ENCODE measurements at regions not wholly inside any gene's neighbourhood (a gene's known extent, or its start where the extent isn't known, plus 50 kb on each side); places are given as distances from the start of the nearest gene placed in this dataset.
"Not testable (repeated sequence)": the region's sequence is repeated elsewhere in the genome, so short reads cannot be mapped to it uniquely, and the experiment has no call there.

DNA sequence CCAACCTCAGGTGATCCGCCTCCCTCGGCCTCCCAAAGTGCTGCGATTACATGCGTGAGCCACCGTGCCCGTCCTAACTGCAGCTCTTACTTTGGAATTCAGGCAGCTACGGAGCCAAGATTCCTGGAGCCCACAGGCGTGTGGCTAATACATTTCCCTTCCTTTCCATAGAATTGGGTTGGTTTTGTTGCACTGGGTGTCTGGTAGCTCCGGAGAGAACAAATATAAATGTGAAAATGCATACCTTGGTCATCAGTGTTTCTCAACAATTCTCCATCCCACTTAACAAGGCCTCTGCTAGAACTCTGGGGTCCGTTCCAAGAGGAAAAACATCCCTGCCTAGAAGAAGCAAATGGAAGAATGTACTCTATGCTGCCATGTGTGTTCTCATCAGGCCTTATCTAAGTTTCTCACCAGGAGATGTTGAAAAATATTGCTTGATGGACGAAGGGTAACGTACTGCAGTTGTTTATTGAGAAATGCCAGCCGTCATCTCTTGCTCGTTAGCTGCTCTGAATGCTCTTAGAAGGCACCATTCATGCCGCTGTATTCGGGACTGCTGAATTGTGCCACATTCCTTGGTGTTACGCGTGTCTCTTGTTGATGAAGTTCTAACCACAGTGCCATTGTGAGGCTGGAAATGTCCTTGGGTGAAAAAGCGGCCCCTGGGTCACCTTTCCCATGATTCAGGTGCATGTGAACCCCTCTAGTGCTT lies 50.5 kb upstream of the CD99 start:
- no peak for DNase-seq (ENCODE audit: low read depth)

DNA sequence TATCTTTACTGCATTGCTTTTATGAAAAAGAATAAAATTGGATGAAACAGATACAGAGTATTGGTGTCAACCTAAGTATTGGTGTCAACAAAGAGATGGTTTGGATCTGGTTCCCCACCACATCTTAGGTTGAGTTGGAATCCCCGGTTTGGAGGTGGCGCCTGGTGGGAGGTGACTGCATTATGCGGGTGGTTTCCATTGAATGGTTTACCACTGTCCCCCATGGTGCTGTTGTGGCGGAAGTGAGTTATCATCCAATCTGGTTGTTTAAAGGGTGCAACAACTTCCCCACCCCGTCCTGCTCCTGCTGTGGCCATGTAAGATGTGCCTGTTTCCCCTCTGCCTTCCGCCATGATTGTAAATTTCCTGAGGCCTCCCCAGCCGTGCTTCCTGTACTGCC lies 52.8 kb upstream of the CD99 start:
- no peak for DNase-seq (ENCODE audit: low read depth)

- no peak for DNase-seq (ENCODE audit: low read depth)
Measured at GRCh38 chrX:2635342-2635741, 55.8 kb upstream of the CD99 start.

DNA sequence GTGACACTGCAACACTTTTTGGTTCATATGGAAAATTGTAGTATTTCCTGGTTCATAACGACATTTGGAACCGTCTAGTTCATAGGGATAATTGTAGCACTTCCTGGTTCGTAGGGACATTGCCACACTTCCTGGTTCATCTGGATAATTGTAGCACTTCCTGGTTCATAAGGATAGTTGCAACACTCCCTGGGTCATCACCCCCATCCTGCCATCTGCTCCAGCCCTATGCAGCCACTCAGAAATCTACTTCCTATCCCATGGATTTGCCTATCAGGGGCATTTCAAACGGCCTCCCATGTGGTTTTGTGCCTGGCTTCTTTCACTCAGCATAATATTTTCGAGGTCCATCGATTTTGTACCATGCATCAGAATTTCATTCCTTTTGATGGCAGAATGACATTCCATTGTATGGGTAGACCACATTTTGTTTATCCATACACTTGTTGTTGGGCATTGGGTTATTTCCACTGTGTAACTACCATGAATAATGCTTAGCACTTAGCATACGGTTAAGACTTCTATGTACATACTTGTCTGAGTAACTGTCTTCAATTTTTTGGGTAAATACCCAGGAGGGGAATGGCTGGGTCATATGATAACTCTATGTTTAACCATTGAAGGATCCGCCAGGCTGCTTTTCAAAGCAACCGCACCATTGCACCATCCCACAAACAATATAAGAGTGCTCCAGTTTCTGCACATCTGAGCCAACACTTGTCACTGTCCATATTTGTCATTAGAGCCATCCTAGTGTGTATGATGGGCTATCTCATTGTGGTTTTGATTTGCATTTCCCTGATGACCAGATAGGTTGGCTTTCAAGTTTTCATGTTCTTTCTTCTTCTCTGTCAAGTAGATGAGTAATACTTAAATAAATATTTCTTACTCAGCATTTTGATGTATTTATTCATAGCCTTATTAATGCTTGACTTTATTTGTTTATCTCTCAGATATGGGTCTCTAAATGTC lies 58.3 kb upstream of the CD99 start:
- DNase-seq (ENCODE audit: low read depth) = no peak

DNA sequence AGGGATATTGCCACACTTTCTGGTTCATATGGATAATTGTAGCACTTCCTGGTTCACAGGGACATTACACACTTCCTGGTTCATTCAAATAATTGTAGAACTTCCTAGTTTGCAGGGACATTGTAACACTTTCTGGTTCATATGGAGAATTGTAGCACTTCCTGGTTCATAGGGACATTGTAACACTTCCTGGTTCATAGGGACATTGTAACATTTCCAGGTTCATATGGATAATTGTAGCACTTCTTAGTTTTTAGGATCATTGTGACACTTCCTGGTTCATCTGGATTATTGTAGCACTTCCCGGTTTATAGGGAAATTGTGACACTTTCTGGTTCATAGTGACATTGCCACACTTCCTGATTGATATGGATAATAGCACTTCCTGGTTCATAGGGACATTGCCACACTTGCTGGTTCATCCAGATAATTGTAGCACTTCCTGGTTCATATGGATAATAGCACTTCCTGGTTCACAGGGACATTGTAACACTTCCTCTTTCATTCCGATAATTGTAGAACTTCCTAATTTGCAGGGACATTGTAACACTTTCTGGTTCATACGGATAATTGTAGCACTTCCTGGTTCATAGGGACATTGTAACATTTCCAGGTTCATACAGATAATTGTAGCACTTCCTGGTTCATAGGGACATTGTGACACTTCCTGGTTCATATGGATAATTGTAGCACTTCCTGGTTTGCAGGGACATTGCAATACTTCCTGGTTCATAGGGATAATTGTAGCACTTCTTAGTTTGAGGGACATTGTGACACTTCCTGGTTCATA lies 59.2 kb upstream of the CD99 start:
- no peak for DNase-seq (ENCODE audit: low read depth)

DNA sequence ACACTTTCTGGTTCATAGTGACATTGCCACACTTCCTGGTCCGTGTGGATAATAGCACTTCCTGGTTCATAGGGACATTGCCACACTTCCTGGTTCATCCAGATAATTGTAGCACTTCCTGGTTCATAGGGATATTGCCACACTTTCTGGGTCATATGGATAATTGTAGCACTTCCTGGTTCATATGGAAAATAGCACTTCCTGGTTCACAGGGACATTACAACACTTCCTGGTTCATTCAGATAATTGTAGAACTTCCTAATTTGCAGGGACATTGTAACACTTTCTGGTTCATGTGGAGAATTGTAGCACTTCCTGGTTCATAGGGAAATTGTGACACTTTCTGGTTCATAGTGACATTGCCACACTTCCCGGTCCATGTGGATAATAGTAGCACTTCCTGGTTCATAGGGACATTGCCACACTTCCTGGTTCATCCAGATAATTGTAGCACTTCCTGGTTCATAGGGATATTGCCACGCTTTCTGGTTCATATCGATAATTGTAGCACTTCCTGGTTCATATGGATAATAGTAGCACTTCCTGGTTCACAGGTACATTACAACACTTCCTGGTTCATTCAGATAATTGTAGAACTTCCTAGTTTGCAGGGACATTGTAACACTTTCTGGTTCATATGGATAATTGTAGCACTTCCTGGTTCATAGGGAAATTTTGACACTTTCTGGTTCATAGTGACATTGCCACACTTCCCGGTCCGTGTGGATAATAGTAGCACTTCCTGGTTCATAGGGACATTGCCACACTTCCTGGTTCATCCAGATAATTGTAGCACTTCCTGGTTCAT lies 60.0 kb upstream of the CD99 start:
- DNase-seq (ENCODE audit: low read depth) = not testable (repeated sequence)

DNA sequence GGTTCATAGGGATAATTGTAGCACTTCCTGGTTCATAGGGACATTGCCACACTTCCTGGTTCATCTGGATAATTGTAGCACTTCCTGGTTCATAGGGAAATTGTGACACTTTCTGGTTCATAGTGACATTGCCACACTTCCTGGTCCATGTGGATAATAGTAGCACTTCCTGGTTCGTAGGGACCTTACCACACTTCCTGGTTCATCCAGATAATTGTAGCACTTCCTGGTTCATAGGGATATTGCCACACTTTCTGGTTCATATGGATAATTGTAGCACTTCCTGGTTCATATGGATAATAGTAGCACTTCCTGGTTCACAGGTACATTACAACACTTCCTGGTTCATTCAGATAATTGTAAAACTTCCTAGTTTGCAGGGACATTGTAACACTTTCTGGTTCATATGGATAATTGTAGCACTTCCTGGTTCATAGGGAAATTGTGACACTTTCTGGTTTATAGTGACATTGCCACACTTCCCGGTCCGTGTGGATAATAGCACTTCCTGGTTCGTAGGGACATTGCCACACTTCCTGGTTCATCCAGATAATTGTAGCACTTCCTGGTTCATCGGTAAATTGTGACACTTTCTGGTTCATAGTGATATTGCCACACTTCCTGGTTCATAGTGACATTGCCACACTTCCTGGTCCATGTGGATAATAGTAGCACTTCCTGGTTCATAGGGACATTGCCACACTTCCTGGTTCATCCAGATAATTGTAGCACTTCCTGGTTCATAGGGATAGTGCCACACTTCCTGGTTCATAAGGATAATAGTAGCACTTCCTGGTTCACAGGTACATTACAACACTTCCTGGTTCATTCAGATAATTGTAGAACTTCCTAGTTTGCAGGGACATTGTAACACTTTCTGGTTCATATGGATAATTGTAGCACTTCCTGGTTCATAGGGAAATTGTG lies 60.8 kb upstream of the CD99 start:
- not testable (repeated sequence) for DNase-seq (ENCODE audit: low read depth)

GRCh38 chrX:2629316-2630007 lies 61.6 kb upstream of the CD99 start:
- DNase-seq (ENCODE audit: low read depth) = no peak

DNA sequence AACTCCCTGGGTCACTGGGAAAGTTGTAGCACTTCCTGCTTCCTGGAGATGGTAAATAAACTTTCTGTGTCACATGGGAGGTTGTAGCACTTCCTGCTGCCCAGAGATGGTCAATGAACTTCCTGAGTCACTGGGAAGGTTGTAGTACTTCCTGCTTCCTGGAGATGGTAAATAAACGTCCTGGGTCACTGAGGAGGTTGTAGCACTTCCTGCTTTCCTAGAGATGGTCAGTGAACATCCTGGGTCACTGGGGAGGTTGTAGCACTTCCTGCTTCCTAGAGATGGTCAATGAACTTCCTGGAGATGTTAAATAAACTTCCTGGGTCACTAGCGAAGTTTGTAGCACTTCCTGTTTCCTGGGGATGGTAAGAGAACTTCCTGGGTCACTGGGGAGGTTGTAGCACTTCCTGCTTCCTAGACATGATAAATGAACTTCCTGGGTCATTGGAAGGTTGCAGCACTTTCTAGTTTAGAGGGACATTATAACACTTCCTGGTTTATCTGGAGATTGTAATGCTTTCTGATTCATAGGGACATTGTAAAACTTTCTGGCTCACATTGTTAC lies 62.3 kb upstream of the CD99 start:
- DNase-seq (ENCODE audit: low read depth) = no peak

DNA sequence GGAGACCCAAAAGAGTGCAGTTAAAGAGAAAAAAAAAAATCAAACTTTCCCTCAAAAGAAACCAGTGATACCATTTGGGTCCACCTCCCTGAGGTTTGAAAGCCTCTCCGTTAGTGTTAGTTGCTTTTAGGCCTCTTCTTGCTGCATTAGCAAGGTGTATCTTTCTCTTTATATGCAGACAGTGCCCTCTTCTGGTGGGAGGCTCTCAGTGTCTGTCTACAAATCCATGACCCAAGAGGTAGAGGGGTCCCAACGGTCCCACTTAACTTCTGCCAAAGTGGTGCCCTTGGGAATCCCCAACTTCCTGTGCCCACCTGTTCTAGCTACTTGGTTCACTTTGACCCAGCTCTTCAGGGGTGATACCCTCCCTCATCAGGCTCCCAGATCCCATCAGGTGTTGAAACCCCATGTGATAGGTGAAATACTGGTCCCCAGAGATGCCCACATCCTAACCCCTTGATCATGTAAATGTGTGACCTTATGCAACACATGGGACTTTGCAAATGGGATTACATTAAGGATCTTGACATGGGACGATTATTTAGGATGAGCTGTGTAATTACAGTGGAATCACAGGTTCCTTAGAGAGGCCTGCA lies 63.7 kb upstream of the CD99 start:
- DNase-seq (ENCODE audit: low read depth) = no peak

DNA sequence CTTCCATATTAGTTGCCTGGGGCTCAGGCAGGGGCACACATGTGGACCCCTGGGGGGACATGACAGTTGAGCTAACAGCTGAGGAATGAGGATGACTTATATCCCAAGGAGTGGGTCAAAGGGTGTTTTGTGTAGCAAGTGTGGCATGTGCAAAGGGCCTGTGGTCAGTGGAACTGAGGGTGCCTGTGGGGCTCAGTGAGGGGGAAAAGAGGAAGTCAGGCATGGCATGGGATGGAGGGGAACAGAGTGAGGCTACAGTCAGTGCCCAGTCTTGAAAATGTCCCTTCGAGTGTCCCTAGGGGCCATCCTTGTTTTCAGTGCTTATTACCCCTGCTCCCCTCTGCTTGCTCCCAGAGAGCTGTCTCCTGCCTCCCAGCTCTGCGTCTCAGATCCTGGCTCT lies 64.3 kb upstream of the CD99 start:
- no peak for DNase-seq (ENCODE audit: low read depth)

DNA sequence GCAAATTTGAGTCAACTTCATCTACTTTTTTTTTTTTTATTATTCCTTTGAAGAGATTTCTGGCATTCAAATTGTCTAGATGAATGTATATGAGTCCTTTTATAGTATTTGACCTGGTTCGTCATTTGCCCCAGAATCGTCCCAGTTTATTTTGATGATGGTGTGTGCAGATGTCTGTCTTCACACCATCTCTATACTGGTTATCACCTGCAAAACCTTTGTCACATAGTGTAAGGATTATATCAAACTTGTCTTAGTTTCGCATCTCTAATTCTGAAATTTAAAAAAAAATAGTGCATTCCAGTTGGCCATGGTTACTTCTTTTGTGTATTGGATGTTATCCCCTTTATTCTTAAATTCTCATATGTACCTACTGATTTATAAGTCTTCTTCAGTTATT lies 70.5 kb upstream of the CD99 start:
- no peak for DNase-seq (ENCODE audit: low read depth)

- no peak for DNase-seq (ENCODE audit: low read depth)
Measured at GRCh38 chrX:2618516-2618915, 72.6 kb upstream of the CD99 start.

DNA sequence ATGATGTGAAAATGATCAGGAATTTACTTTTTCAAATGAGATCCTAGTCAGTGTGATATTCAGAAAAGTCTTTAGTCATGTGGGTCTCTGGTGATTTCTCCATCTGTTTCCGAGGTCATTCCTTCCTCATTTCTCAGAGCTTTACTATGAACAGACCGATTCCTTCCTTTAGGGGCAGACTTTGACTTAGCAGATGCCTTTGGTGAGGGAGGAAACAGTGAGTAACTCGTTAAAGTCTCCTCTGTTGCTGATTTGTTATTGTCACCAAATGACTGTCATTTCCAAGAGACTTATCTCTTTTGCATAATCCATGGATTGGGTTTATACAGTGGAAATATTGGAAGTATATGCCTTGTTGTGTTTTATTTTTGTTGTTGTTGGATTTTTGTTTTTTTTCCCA lies 76.2 kb upstream of the CD99 start:
- peak; percentile 51 for DNase-seq (ENCODE audit: low read depth)

- DNase-seq (ENCODE audit: low read depth) = no peak
Measured at GRCh38 chrX:2610246-2611170, 80.6 kb upstream of the CD99 start.

DNA sequence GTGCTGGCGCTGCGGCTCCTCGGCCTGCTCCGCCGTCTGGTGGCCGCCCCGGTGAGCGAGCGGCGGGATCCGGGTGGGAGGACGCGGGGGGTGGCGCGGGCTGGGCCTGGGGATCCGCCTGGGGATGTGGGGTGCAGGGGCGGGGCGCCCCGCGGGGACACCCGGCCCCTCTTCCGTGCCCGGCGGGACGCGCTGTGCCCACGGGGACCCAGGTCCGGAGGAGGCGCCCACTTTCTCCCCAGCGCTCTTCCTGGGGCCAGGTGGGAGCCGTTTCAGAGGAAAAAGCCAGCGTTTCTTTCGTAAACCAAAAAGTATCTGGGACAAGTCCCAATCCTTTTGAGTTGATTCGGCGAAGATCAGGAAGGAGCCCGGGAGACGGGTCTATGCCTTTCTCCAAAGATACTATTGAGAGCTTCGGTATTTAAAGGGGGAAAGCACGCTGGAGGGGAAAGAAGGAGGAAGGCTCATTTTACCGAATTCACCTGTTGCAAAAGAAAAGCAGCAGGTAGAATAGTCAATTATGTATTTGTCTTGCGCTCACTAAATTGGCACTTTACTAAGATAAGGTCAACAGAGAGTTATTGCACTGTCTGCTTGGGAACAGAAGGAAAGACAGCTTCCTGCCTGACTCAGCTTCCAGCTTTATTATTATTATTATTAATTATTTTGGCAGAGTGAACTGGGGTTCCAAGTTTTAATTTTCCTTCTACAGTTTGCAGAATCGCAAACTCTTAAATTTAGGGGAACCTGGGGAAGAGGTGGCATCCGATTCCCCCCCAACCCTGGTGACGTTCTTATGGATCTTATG lies 81.5 kb upstream of the CD99 start:
- no peak for DNase-seq (ENCODE audit: low read depth)
